ENCODE measurements at regions not wholly inside any gene's neighbourhood (a gene's known extent, or its start where the extent isn't known, plus 50 kb on each side); places are given as distances from the start of the nearest gene placed in this dataset.

GRCh38 chr12:108016022-108016564, 113.0 kb upstream of the WSCD2 start:
- no peaks in the 10 kb centered on the region for H3K4me1 Mint-ChIP-seq
- H3K9me3 Mint-ChIP-seq: peaks cover 2% of the 10 kb centered on the region
- H3K4me3 Mint-ChIP-seq: no peak overlapping the region
- peaks cover 24% of the 10 kb centered on the region for H3K27me3 Mint-ChIP-seq (ENCODE audit: low read depth)
- H3K27ac Mint-ChIP-seq: no peak overlapping the region
- TF ChIP-seq, protein P1, sequence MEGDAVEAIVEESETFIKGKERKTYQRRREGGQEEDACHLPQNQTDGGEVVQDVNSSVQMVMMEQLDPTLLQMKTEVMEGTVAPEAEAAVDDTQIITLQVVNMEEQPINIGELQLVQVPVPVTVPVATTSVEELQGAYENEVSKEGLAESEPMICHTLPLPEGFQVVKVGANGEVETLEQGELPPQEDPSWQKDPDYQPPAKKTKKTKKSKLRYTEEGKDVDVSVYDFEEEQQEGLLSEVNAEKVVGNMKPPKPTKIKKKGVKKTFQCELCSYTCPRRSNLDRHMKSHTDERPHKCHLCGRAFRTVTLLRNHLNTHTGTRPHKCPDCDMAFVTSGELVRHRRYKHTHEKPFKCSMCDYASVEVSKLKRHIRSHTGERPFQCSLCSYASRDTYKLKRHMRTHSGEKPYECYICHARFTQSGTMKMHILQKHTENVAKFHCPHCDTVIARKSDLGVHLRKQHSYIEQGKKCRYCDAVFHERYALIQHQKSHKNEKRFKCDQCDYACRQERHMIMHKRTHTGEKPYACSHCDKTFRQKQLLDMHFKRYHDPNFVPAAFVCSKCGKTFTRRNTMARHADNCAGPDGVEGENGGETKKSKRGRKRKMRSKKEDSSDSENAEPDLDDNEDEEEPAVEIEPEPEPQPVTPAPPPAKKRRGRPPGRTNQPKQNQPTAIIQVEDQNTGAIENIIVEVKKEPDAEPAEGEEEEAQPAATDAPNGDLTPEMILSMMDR (IDR thresholded peaks at IDR 0.05; ENCODE audit: unreplicated experiment in 3 of 3): no peak
- no peaks in the 10 kb centered on the region for H3K36me3 Mint-ChIP-seq (ENCODE audit: low read depth)

DNA sequence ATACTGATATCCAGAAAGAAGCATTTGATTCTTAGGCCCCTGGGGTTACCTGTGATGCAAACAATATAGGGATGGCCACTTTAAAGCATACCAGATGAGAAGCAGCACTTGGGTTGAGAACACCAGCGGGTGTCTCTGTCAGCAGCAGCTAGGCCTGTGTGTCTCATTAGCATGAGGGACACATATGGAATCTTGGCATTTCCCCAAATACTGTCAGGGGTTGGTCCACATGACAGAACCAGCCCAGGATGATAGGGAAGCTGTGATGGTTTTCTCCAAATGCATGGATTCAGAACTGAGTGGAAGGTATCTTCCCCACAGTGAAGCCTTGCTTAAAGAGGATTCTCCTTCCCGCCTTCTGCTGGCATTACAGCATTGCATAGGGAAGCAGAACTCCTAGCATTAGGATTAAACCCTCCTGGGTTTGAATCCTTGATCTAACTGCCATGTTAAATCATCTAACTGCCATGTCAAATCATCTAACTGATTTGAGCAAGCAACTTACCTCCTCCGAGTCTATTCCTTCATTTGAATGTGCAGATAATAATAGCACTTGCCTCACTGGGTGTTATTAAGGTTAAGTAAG, 111.5 kb upstream of the WSCD2 start:
- Mint-ChIP-seq H3K9me3 (peaks cover 2% of the 10 kb centered on the region), H3K36me3 (ENCODE audit: low read depth) (no peaks in the 10 kb centered on the region), H3K27ac (no peak overlapping the region), H3K4me3 (no peak overlapping the region), H3K4me1 (no peaks in the 10 kb centered on the region), H3K27me3 (ENCODE audit: low read depth) (peaks cover 19% of the 10 kb centered on the region)
- TF ChIP-seq, protein P1 (IDR thresholded peaks at IDR 0.05; ENCODE audit: unreplicated experiment in 3 of 3): no peak

- peaks cover 7% of the 10 kb centered on the region for H3K27me3 Mint-ChIP-seq (ENCODE audit: low read depth)
- H3K36me3 Mint-ChIP-seq (ENCODE audit: low read depth): no peaks in the 10 kb centered on the region
- no peak overlapping the region for H3K27ac Mint-ChIP-seq
- H3K4me3 Mint-ChIP-seq: no peak overlapping the region
- peaks cover 2% of the 10 kb centered on the region for H3K9me3 Mint-ChIP-seq
- TF ChIP-seq, protein P1 (IDR thresholded peaks at IDR 0.05; ENCODE audit: unreplicated experiment in 3 of 3): no peak
- no peaks in the 10 kb centered on the region for H3K4me1 Mint-ChIP-seq
Observed at GRCh38 chr12:108019862-108020261, 109.2 kb upstream of the WSCD2 start.

DNA sequence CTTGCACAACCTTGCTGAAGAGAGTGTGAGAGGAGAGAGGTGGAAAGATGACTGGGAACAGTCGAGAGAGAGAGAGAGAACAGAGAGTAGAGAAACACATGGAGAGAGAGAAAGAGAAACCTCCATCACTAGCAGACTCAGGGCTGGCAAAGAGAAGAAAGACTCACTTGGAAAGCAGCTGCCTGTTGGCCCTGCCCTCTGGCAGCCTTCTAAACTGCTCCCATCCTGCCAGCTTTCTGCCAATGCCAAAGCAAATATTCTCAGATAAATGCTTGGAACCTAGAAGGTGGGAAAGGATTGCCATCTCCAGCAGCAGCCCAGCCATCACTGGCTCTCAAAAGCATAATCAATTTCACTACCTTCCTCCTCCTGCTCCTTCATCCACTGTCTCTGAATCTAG, 107.9 kb upstream of the WSCD2 start:
- TF ChIP-seq, protein P1 (IDR thresholded peaks at IDR 0.05; ENCODE audit: unreplicated experiment in 3 of 3): no peak
- Mint-ChIP-seq H3K36me3 (ENCODE audit: low read depth) (no peaks in the 10 kb centered on the region), H3K9me3 (peaks cover 2% of the 10 kb centered on the region)

DNA sequence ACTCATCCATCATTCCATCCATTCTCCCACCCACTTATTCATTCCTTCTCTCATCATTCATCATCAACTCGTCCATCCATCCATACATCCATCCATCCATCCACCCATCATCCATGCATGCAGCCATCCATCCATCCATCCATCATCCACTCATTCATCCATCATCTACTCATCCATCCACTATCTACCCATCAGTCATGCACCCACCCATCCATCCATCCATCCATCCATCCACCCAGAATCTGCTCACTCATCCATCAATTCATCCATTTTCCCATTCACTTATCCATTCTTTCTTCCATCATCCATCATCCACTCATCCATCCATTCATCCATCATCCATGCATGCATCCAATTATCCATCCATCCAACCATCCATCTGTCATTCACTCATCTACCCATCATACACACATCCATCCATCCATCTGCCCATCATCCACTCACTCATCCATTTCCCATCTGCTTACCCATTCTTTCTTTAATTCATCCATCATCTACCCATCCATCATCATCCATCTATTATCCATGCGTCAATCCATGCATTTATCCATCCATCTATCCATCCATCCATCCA, 107.1 kb upstream of the WSCD2 start:
- Mint-ChIP-seq H3K27ac (no peak overlapping the region), H3K9me3 (peaks cover 2% of the 10 kb centered on the region), H3K4me3 (no peak overlapping the region), H3K36me3 (ENCODE audit: low read depth) (no peaks in the 10 kb centered on the region), H3K27me3 (ENCODE audit: low read depth) (peaks cover 3% of the 10 kb centered on the region), H3K4me1 (no peaks in the 10 kb centered on the region)
- TF ChIP-seq, protein P1 (IDR thresholded peaks at IDR 0.05; ENCODE audit: unreplicated experiment in 3 of 3): no peak

More for the DNA sequence above, 107.9 kb upstream of the WSCD2 start:
- Mint-ChIP-seq H3K27ac (no peak overlapping the region), H3K4me3 (no peak overlapping the region), H3K27me3 (ENCODE audit: low read depth) (no peaks in the 10 kb centered on the region), H3K4me1 (no peaks in the 10 kb centered on the region)

Measured in nephron (organoid).